COLO829 (cell line): ENCODE measurements at regions not wholly inside any gene's neighbourhood (a gene's known extent, or its start where the extent isn't known, plus 50 kb on each side); places are given as distances from the start of the nearest gene placed in this dataset.

Experiments used
- DNase-seq: peaks from one replicate; pipeline ENCODE4 v3.0.0; 2012; ENCODE audit warnings: low spot score

DNA sequence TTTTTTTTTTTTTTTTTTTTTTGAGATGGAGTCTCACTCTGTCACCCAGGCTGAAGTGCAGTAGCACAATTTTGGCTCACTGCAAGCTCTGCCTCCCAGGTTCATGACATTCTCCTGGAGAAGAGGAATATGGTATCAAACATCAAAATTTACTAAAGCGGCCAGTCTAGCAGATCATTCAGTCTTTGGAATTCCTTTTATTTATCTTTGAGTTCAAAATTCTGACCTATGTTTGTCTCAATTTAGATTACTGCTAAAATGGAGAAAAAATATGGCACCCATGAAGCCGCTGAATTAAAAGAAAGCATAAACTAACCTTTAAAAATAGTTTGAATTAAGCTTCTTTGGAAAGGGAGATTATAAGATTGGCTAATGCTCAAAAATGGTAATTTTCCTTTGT is 64.5 kb upstream of the EGLN3 start:
- DNase-seq = no peak

DNA sequence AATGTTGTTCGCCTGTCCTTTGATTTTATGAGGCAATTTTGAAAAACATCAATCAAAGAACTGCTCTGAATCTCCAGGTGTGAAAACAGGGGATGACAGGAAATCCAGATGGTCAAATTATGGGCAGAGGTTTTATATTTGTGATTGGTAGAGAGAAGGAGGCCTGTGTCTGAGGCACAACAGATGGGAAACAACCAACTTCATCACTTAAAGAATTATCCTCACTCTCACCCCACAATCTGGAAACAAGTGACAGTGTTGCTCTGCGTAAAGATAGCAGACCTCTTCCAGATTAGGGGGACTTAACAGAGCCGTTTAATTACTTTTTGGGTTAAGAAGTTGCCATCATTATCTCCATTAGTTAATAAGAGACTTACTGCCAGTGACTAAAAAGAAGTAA is 64.1 kb upstream of the EGLN3 start:
- DNase-seq = no peak

DNA sequence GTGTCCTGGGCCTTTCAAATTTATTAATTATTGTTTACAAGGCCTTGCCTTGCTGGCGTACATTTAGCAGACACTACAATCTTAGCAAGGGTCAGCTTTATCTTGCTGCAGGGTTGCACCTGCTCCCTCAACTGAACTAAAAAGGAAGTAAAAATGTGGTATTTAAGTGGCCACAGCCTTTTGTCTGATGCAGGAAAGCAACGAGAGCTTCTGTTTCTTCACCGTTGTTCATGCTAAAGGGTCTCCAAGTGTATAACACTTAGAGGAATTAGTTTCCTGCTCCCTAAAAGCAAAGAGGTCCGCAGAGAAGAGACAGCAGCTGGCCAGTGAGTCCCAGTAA is 62.8 kb upstream of the EGLN3 start:
- no peak for DNase-seq

DNA sequence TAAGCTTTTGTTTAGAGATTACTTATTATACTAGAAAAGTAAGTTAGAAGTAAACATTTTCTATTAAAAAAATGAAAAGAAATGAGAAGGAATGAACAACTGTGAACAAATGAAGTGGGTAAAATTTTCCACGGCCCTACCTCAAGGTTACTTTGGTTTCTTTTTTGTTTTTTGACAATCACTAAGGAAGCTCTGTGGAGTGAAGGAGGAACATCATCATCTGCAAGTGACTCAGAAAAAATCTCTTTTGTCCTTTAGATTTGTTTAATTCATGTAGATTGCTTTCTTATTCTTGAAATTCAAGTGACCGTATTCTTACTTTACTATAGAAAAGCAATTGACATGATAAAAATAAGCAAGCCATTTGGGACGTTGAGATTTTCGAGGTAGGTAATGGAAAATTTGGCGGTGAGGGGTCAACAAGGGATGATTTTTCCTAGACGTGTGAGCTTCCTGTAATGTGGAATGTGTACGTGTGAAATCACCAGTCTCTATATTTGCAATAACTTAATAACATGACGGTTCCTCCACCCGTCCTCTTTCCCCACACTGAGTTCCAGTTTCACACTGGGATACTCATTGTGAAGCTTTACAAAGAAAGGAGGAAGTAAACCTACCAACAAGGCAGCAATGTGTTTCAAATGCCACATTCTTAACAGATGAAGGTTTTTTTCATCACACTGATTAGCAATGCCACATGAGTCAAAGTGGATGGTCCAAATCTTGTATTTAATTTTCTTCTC is 62.3 kb upstream of the EGLN3 start:
- no peak for DNase-seq

DNA sequence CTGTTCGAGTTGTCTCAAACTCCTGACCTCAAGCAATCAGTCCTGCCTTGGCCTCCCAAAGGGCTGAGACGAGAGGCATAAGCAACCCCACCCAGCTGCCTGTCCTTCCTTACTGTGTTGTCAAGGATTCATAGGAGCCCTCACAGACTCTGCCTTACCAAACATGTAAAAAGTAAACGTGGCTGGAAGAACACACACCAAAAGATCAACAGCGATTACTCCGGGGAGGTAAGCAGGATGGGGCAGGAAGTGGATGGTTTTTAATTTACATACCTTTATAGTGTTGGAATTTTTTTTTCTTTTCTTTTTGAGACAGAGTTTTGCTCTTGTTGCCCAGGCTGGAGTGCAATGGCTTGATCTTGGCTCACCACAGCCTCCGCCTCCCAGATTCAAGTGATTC is 61.5 kb upstream of the EGLN3 start:
- no peak for DNase-seq

DNA sequence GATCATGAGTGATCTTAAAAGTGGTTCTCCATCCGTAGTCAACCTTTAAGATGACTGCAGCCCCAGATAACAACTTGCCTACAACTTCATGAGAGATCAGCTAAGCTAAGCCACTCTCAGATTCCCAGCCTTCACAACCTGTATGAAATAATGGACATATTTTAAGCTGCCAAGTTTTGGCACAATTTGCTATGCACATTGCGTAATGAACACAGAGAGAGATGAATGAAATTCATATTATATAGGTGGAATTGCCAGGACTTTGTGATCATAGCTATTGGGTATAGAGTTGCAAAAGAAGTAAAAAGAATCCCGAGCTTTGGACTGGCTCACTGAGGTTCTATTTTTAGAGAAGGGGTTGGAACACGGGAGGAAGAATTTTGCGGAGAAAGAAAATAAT is 59.1 kb upstream of the EGLN3 start:
- no peak for DNase-seq

DNA sequence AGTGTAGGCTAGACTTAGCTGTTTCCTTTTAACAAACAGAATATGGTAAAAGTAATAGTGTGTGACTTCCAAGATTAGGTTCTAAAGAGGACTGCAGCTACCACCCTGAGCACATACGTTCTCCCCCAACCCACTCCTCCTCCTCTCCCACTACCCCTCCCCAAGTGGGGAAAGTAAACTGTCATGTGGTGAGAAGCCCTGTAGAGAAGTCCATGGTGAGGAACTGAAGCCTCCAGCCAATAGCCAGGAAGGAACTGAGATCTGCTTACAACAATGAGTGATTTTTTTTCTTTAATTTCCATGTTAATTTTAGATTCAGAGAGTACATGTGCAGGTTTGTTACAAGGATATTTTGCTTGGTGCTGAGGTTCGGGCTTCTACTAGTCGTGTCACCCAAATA is 57.0 kb upstream of the EGLN3 start:
- DNase-seq = no peak

DNA sequence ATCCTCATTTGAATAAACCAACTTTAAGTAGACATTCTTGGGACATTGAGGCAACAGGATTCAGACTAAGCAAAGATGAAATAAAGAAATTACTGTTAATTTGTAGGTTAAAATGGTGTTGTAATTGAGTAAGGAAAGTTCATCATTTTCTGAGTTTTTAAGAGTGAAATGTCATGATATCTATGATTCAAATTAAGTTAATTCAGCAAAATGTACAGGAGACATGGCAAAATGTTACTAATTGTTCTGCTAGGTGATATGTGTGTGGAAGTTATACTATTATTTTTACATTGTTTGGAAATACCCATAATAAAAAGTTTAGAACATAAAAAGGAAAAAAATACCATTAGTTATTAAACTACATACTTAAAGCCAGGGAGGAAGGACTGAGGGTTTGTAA is 55.0 kb upstream of the EGLN3 start:
- DNase-seq = no peak

DNA sequence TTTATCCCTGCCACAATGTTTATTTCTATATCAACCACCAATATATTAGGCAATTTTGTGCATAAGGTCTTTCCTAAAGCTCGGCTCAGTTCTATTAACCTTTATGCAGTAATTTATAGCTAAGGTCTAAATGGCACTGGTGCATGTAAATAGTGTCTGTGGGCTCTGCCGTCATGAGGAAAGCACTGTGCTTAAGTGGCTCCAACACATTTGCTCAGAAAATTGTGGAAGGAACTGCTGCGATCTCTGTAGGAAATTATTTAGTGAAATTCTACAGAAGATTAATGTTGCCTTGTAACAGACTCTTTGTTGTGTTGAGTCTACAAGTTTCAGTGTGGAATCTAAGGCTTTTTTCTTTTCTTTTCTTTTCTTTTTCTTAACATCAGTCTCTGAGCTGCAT is 54.0 kb upstream of the EGLN3 start:
- no peak for DNase-seq

DNA sequence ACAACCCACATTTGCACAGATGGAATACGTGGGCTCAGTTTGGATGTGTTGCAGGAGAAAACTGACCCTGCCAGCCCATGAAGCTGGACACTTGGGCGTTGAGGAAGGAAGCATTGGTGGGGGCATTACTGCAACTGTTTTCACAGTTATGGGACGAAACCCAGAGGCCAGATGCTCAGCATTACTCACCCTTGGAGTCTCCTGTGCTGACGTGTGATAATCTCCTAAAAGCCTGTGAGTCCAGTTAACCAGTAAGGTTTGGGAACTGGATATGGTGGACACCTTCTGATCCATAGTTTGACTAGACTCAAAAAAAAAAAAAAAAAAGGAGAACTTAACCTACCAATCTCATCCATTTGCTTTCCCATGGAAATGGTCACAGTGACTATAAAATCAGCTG is 52.8 kb upstream of the EGLN3 start:
- DNase-seq = no peak

DNA sequence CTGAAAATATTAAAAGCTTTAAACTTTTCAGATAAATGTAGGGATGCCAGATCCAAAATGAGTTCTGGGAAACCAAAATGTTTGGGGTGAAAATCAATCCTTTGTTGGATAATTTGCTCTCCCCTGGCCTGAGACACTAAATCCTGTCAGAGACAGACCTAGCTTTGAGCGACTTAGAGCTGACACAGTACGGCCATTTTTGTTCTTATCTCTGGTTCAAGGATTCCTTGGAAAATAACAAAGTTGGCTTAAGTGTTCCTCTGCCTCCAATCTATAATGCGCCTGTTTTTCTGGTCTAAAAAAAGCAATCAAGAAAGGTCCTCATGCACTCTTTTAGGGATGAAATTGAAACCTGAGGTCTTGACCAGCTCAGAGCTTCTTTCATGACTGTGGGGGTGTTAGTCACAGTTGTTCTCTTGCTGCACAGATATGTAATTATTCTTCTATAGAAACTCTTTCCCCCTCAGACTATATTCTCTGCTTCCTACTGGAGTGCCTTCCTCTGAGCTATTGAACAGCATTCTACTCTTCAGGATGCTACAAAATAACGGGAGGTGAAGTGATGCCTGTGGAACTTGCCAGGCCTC is 52.3 kb upstream of the EGLN3 start:
- DNase-seq = no peak
